Right lobe of liver (tissue), 4 donors: ENCODE measurements at regions not wholly inside any gene's neighbourhood (a gene's known extent, or its start where the extent isn't known, plus 50 kb on each side); places are given as distances from the start of the nearest gene placed in this dataset.

Source experiments
- CTCF ChIP-seq, 4 donors: fragments of 200-600 bp in 3 of 4; fragments of 450-650 bp in 1 of 4; IDR thresholded peaks; one replicate each; pipeline versions ENCODE4 v1.5.1 to v1.8.0; 2016 to 2022; ENCODE audit warnings: antibody characterized with exemption in 4 of 4, mild to moderate bottlenecking in 2 of 4
- POLR2A ChIP-seq: fragments of 450-650 bp; IDR thresholded peaks from one replicate; pipeline ENCODE4 v1.6.1; 2017; ENCODE audit warnings: antibody characterized with exemption, mild to moderate bottlenecking
- donor health status: DM: no; HTN: no; CAD: no.
- donor health status: DM: no; HTN: no; CAD: no.
- donor health status: DM: no; HTN: yes; CAD: no.

DNA sequence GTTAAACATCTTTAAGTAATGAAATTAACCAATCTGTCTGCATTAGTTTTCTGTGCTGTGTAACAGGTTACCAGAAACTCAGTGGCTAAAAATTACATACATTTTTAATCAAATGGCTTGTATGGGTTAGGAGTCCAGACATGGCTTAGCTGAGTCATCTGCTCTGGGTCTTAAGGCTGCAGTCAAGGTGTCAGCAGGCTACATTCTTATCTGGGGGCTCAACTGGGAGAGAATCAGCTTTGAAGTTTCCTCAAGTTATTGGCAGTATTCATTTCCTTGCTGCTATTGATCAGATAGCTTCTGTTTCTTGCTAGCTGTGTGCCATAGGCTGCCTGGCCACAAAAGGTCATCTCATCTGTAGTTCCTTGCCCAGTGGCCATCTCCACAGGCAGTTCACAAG is 1163.0 kb downstream of the DIAPH3 start:
- TF ChIP-seq CTCF (IDR thresholded peaks at IDR 0.05) = no peak
- no peak for TF ChIP-seq POLR2A
